ENCODE measurements at regions not wholly inside any gene's neighbourhood (a gene's known extent, or its start where the extent isn't known, plus 50 kb on each side); places are given as distances from the start of the nearest gene placed in this dataset.

- Histone ChIP-seq H2BK12ac (ENCODE audit: low read length in 2 of 2) (no peak overlapping the region), H3K4ac (ENCODE audit: low read depth in 1 of 2, low read length in 2 of 2) (no peak overlapping the region), H2BK15ac (ENCODE audit: low read depth, poor library complexity, severe bottlenecking) (no peak overlapping the region), H3K9ac (ENCODE audit: low read length) (no peak overlapping the region), H3K23ac (ENCODE audit: low read length in 2 of 2) (no peak overlapping the region), H4K8ac (ENCODE audit: low read length) (no peak overlapping the region), H2BK5ac (ENCODE audit: low read depth, low read length, poor library complexity, severe bottlenecking) (no peak overlapping the region), H3K79me1 (replicated peaks; ENCODE audit: low read length, poor library complexity, severe bottlenecking) (no peaks in the 10 kb centered on the region), H3K4me1 (ENCODE audit: control insufficient read depth, insufficient read depth, low read depth, low read length) (peaks cover 5% of the 10 kb centered on the region), H3K27me3 (ENCODE audit: control insufficient read depth in 1 of 2, insufficient read depth in 1 of 2, low read length in 2 of 2) (no peaks in the 10 kb centered on the region), H3K9me3 (ENCODE audit: control insufficient read depth, low read length) (no peaks in the 10 kb centered on the region), H4K91ac (ENCODE audit: low read length) (peak overlapping the region; percentile 41), H2AFZ (ENCODE audit: low read depth, low read length) (no peak overlapping the region), H3K4me3 (ENCODE audit: insufficient read depth in 1 of 2, low read depth in 1 of 2, low read length in 2 of 2) (no peak overlapping the region), H3K18ac (ENCODE audit: low read depth in 1 of 2, low read length in 2 of 2) (peak overlapping the region in 1 of 2 experiments; percentile 55), H3K14ac (ENCODE audit: low read length in 2 of 2) (no peak overlapping the region), H2BK120ac (ENCODE audit: low read depth, low read length) (no peak overlapping the region), H3K27ac (ENCODE audit: low read length, poor library complexity, severe bottlenecking) (no peak overlapping the region), H3K36me3 (ENCODE audit: control insufficient read depth in 1 of 2, insufficient read depth in 2 of 2, low read depth in 1 of 2, low read length in 2 of 2) (no peaks in the 10 kb centered on the region), H3K4me2 (ENCODE audit: low read length, poor library complexity, severe bottlenecking) (no peak overlapping the region), H2AK5ac (ENCODE audit: low read length, severe bottlenecking) (no peak overlapping the region)
- no peak for DNase-seq
- WGBS, result 98% methylated on average over 3 of the region's 3 CpGs
These were observed 66.6 kb upstream of the PELI1 start for GRCh38 chr2:64210816-64211215.

GRCh38 chr2:64211276-64211921 is 67.2 kb upstream of the PELI1 start:
- H3K14ac ChIP-seq (ENCODE audit: low read length in 2 of 2), result no peak overlapping the region
- H2BK12ac ChIP-seq (ENCODE audit: low read length in 2 of 2), result peak overlapping the region; percentile 57 to 75
- H3K27ac ChIP-seq (ENCODE audit: low read length, poor library complexity, severe bottlenecking), result no peak overlapping the region
- no peak overlapping the region for H2BK5ac ChIP-seq (ENCODE audit: low read depth, low read length, poor library complexity, severe bottlenecking)
- 92% methylated on average over 6 of the region's 6 CpGs for WGBS
- peak overlapping the region in 1 of 2 experiments; percentile 35 for H3K4ac ChIP-seq (ENCODE audit: low read depth in 1 of 2, low read length in 2 of 2)
- no peaks in the 10 kb centered on the region for H3K9me3 ChIP-seq (ENCODE audit: control insufficient read depth, low read length)
- no peak overlapping the region for H3K4me3 ChIP-seq (ENCODE audit: insufficient read depth in 1 of 2, low read depth in 1 of 2, low read length in 2 of 2)
- no peaks in the 10 kb centered on the region for H3K79me1 ChIP-seq (replicated peaks; ENCODE audit: low read length, poor library complexity, severe bottlenecking)
- no peak overlapping the region for H2AFZ ChIP-seq (ENCODE audit: low read depth, low read length)
- no peaks in the 10 kb centered on the region for H3K27me3 ChIP-seq (ENCODE audit: control insufficient read depth in 1 of 2, insufficient read depth in 1 of 2, low read length in 2 of 2)
- peak overlapping the region; percentile 3 for H2AK5ac ChIP-seq (ENCODE audit: low read length, severe bottlenecking)
- DNase-seq, result no peak
- H3K23ac ChIP-seq (ENCODE audit: low read length in 2 of 2), result no peak overlapping the region
- H3K18ac ChIP-seq (ENCODE audit: low read depth in 1 of 2, low read length in 2 of 2), result peak overlapping the region in 1 of 2 experiments; percentile 25
- no peaks in the 10 kb centered on the region for H3K36me3 ChIP-seq (ENCODE audit: control insufficient read depth in 1 of 2, insufficient read depth in 2 of 2, low read depth in 1 of 2, low read length in 2 of 2)
- H4K8ac ChIP-seq (ENCODE audit: low read length), result no peak overlapping the region
- peaks cover 5% of the 10 kb centered on the region for H3K4me1 ChIP-seq (ENCODE audit: control insufficient read depth, insufficient read depth, low read depth, low read length)
- H4K91ac ChIP-seq (ENCODE audit: low read length), result no peak overlapping the region
- no peak overlapping the region for H2BK120ac ChIP-seq (ENCODE audit: low read depth, low read length)
- no peak overlapping the region for H3K9ac ChIP-seq (ENCODE audit: low read length)
- H3K4me2 ChIP-seq (ENCODE audit: low read length, poor library complexity, severe bottlenecking), result no peak overlapping the region
- H2BK15ac ChIP-seq (ENCODE audit: low read depth, poor library complexity, severe bottlenecking), result no peak overlapping the region

GRCh38 chr2:64212346-64212745 is 68.1 kb upstream of the PELI1 start:
- Histone ChIP-seq H3K27ac (ENCODE audit: low read length, poor library complexity, severe bottlenecking) (no peak overlapping the region), H3K4me2 (ENCODE audit: low read length, poor library complexity, severe bottlenecking) (no peak overlapping the region), H3K9ac (ENCODE audit: low read length) (no peak overlapping the region), H3K4me1 (ENCODE audit: control insufficient read depth, insufficient read depth, low read depth, low read length) (peaks cover 5% of the 10 kb centered on the region), H3K4me3 (ENCODE audit: insufficient read depth in 1 of 2, low read depth in 1 of 2, low read length in 2 of 2) (no peak overlapping the region), H2AFZ (ENCODE audit: low read depth, low read length) (no peak overlapping the region), H3K79me1 (replicated peaks; ENCODE audit: low read length, poor library complexity, severe bottlenecking) (no peaks in the 10 kb centered on the region), H4K8ac (ENCODE audit: low read length) (no peak overlapping the region), H2BK120ac (ENCODE audit: low read depth, low read length) (no peak overlapping the region), H3K9me3 (ENCODE audit: control insufficient read depth, low read length) (no peaks in the 10 kb centered on the region), H3K23ac (ENCODE audit: low read length in 2 of 2) (no peak overlapping the region), H3K14ac (ENCODE audit: low read length in 2 of 2) (no peak overlapping the region), H3K18ac (ENCODE audit: low read depth in 1 of 2, low read length in 2 of 2) (no peak overlapping the region), H2BK12ac (ENCODE audit: low read length in 2 of 2) (no peak overlapping the region), H3K27me3 (ENCODE audit: control insufficient read depth in 1 of 2, insufficient read depth in 1 of 2, low read length in 2 of 2) (no peaks in the 10 kb centered on the region), H2BK5ac (ENCODE audit: low read depth, low read length, poor library complexity, severe bottlenecking) (no peak overlapping the region), H2BK15ac (ENCODE audit: low read depth, poor library complexity, severe bottlenecking) (no peak overlapping the region), H3K36me3 (ENCODE audit: control insufficient read depth in 1 of 2, insufficient read depth in 2 of 2, low read depth in 1 of 2, low read length in 2 of 2) (no peaks in the 10 kb centered on the region), H2AK5ac (ENCODE audit: low read length, severe bottlenecking) (no peak overlapping the region), H3K4ac (ENCODE audit: low read depth in 1 of 2, low read length in 2 of 2) (no peak overlapping the region), H4K91ac (ENCODE audit: low read length) (no peak overlapping the region)
- DNase-seq, result peak; percentile 86
- no CpG with 5 or more reads among the region's 1 CpG for WGBS

- H2BK15ac ChIP-seq (ENCODE audit: low read depth, poor library complexity, severe bottlenecking), result no peak overlapping the region
- no peaks in the 10 kb centered on the region for H3K36me3 ChIP-seq (ENCODE audit: control insufficient read depth in 1 of 2, insufficient read depth in 2 of 2, low read depth in 1 of 2, low read length in 2 of 2)
- H3K18ac ChIP-seq (ENCODE audit: low read depth in 1 of 2, low read length in 2 of 2), result no peak overlapping the region
- H3K4me2 ChIP-seq (ENCODE audit: low read length, poor library complexity, severe bottlenecking), result no peak overlapping the region
- H3K4ac ChIP-seq (ENCODE audit: low read depth in 1 of 2, low read length in 2 of 2), result no peak overlapping the region
- no peak overlapping the region for H3K14ac ChIP-seq (ENCODE audit: low read length in 2 of 2)
- WGBS, result 60% methylated on average over 2 of the region's 3 CpGs
- H2AK5ac ChIP-seq (ENCODE audit: low read length, severe bottlenecking), result no peak overlapping the region
- H3K9ac ChIP-seq (ENCODE audit: low read length), result no peak overlapping the region
- no peak overlapping the region for H2BK5ac ChIP-seq (ENCODE audit: low read depth, low read length, poor library complexity, severe bottlenecking)
- no peak overlapping the region for H2AFZ ChIP-seq (ENCODE audit: low read depth, low read length)
- no peaks in the 10 kb centered on the region for H3K27me3 ChIP-seq (ENCODE audit: control insufficient read depth in 1 of 2, insufficient read depth in 1 of 2, low read length in 2 of 2)
- H2BK12ac ChIP-seq (ENCODE audit: low read length in 2 of 2), result peak overlapping the region in 1 of 2 experiments; percentile 1
- no peak overlapping the region for H4K8ac ChIP-seq (ENCODE audit: low read length)
- peak overlapping the region; percentile 52 for H3K27ac ChIP-seq (ENCODE audit: low read length, poor library complexity, severe bottlenecking)
- no peak overlapping the region for H3K4me3 ChIP-seq (ENCODE audit: insufficient read depth in 1 of 2, low read depth in 1 of 2, low read length in 2 of 2)
- peak; percentile 93 for DNase-seq
- H3K23ac ChIP-seq (ENCODE audit: low read length in 2 of 2), result no peak overlapping the region
- no peak overlapping the region for H4K91ac ChIP-seq (ENCODE audit: low read length)
- H3K79me1 ChIP-seq (replicated peaks; ENCODE audit: low read length, poor library complexity, severe bottlenecking), result no peaks in the 10 kb centered on the region
- H3K9me3 ChIP-seq (ENCODE audit: control insufficient read depth, low read length), result no peaks in the 10 kb centered on the region
- peaks cover 5% of the 10 kb centered on the region for H3K4me1 ChIP-seq (ENCODE audit: control insufficient read depth, insufficient read depth, low read depth, low read length)
- no peak overlapping the region for H2BK120ac ChIP-seq (ENCODE audit: low read depth, low read length)
These were observed 68.6 kb upstream of the PELI1 start for GRCh38 chr2:64212801-64213321.
